Osteoblast (primary cell): ENCODE measurements at regions not wholly inside any gene's neighbourhood (a gene's known extent, or its start where the extent isn't known, plus 50 kb on each side); places are given as distances from the start of the nearest gene placed in this dataset.

Source experiments
- DNase-seq: peaks from one replicate; pipeline ENCODE4 v3.0.0; 2011; ENCODE audit warnings: low spot score, mixed read lengths; ENCODE audit not compliant: insufficient read length; ENCODE audit errors: missing footprints
- H2AFZ ChIP-seq: 2 replicates; pipeline ENCODE4 v1.6.0; 2011; ENCODE audit warnings: mild to moderate bottlenecking, low read length
- H3K27ac ChIP-seq: 2 replicates; pipeline ENCODE4 v1.5.1; 2011; ENCODE audit warnings: mild to moderate bottlenecking, low read depth, low read length, moderate library complexity
- H3K27me3 ChIP-seq: 2 replicates; pipeline ENCODE4 v1.6.0; 2012; ENCODE audit warnings: mild to moderate bottlenecking, control low read depth, inconsistent platforms, low read length, moderate library complexity; ENCODE audit not compliant: insufficient read depth
- H3K36me3 ChIP-seq: 2 replicates; pipeline ENCODE4 v1.5.1; 2011; ENCODE audit warnings: mild to moderate bottlenecking, low read length, control low read depth, moderate library complexity; ENCODE audit not compliant: insufficient read depth
- H3K4me1 ChIP-seq: 2 replicates; pipeline ENCODE4 v1.5.1; 2011; ENCODE audit warnings: mild to moderate bottlenecking, low read length, control low read depth, moderate library complexity; ENCODE audit not compliant: insufficient read depth
- H3K4me2 ChIP-seq: 2 replicates; pipeline ENCODE4 v1.6.0; 2011; ENCODE audit warnings: mild to moderate bottlenecking, low read length; ENCODE audit not compliant: insufficient read depth
- H3K4me3 ChIP-seq: fragments of 200-600 bp; sonication (generic); 3 replicates; pipeline ENCODE4 v1.5.1; 2012; ENCODE audit warnings: mild to moderate bottlenecking, low read length, inconsistent platforms; ENCODE audit not compliant: insufficient read depth
- H3K79me2 ChIP-seq: 2 replicates; pipeline ENCODE4 v1.6.0; 2012; ENCODE audit warnings: mild to moderate bottlenecking, low read length, control low read depth, inconsistent platforms; ENCODE audit not compliant: insufficient read depth
- H3K9me3 ChIP-seq: 2 replicates; pipeline ENCODE4 v1.5.1; 2011; ENCODE audit warnings: low read depth, low read length, control low read depth
- H4K20me1 ChIP-seq: 2 replicates; pipeline ENCODE4 v1.6.0; 2012; ENCODE audit warnings: mild to moderate bottlenecking, low read length, control low read depth; ENCODE audit not compliant: insufficient read depth
- TF ChIP-seq, protein P1 (sequence below): IDR thresholded peaks from 2 replicates; pipeline ENCODE4 v1.5.1; 2011; ENCODE audit warnings: mild to moderate bottlenecking, low read depth, low read length, moderate library complexity; ENCODE audit errors: extremely low read depth

DNA sequence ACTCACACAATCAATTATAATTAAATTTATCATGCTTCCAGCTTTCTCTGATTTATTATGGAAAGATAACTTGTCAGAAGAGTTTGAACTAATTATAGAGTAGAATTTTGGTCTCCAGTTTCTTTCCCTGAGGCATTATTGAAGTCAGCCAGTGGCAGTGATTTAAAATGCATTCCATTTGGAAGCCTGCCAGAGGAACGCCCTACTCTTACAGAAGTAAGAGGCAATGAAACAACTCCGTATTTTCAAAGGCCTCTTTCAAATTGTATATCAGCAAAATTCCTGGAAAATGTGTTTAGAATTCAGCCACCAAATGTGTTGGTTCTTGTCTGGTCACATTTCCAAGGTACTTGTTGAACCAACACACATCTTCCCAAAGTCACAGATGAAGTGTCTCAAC lies 640.9 kb downstream of the SEMA5A start:
- H3K9me3 ChIP-seq = no peaks in the 10 kb centered on the region
- H3K27ac ChIP-seq = no peak overlapping the region
- no peak overlapping the region for H3K4me3 ChIP-seq
- TF ChIP-seq, protein P1, sequence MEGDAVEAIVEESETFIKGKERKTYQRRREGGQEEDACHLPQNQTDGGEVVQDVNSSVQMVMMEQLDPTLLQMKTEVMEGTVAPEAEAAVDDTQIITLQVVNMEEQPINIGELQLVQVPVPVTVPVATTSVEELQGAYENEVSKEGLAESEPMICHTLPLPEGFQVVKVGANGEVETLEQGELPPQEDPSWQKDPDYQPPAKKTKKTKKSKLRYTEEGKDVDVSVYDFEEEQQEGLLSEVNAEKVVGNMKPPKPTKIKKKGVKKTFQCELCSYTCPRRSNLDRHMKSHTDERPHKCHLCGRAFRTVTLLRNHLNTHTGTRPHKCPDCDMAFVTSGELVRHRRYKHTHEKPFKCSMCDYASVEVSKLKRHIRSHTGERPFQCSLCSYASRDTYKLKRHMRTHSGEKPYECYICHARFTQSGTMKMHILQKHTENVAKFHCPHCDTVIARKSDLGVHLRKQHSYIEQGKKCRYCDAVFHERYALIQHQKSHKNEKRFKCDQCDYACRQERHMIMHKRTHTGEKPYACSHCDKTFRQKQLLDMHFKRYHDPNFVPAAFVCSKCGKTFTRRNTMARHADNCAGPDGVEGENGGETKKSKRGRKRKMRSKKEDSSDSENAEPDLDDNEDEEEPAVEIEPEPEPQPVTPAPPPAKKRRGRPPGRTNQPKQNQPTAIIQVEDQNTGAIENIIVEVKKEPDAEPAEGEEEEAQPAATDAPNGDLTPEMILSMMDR = no peak
- peak overlapping the region; percentile 20 for H2AFZ ChIP-seq
- DNase-seq = no peak
- no peak overlapping the region for H3K4me2 ChIP-seq
- peaks cover 22% of the 10 kb centered on the region for H3K4me1 ChIP-seq
- no peaks in the 10 kb centered on the region for H3K36me3 ChIP-seq
- H4K20me1 ChIP-seq = no peaks in the 10 kb centered on the region
- no peaks in the 10 kb centered on the region for H3K79me2 ChIP-seq
- no peaks in the 10 kb centered on the region for H3K27me3 ChIP-seq

DNA sequence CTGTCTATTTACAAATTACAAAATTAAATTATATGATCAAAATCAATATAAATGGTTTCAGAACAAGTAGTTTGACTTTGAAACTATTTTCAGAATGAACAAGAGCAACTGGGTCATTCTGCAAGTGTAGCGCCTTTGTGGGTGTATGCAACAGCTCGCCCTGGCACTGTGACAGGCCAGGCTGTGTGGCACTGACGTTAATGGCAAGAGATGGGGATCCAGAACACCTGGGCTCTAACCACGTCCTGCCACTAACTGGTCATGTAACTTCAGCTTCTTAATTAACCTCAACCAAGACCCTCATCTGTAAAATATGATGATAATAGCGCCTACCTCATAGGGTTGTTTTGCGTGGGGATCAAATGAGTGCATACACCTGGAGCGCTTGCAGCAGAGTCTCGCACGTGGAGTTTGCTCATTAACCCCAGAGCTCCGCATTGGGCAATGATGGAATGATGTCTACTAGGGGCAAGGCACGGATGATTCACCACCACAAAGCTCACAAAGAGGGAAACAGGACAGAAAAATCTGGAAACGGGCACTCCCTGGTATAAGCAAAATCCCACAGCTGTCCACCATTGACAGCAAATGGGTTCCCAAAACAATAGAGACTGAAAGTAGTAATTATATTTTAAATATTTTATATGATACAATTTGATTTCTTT lies 639.4 kb downstream of the SEMA5A start:
- Histone ChIP-seq H3K4me2 (peak overlapping the region; percentile 72), H2AFZ (no peak overlapping the region), H3K27ac (peak overlapping the region; percentile 87), H4K20me1 (no peaks in the 10 kb centered on the region), H3K27me3 (no peaks in the 10 kb centered on the region), H3K79me2 (no peaks in the 10 kb centered on the region), H3K9me3 (no peaks in the 10 kb centered on the region), H3K36me3 (no peaks in the 10 kb centered on the region), H3K4me3 (no peak overlapping the region), H3K4me1 (peaks cover 22% of the 10 kb centered on the region)
- TF ChIP-seq, protein P1 = no peak
- peak; percentile 64 for DNase-seq

DNA sequence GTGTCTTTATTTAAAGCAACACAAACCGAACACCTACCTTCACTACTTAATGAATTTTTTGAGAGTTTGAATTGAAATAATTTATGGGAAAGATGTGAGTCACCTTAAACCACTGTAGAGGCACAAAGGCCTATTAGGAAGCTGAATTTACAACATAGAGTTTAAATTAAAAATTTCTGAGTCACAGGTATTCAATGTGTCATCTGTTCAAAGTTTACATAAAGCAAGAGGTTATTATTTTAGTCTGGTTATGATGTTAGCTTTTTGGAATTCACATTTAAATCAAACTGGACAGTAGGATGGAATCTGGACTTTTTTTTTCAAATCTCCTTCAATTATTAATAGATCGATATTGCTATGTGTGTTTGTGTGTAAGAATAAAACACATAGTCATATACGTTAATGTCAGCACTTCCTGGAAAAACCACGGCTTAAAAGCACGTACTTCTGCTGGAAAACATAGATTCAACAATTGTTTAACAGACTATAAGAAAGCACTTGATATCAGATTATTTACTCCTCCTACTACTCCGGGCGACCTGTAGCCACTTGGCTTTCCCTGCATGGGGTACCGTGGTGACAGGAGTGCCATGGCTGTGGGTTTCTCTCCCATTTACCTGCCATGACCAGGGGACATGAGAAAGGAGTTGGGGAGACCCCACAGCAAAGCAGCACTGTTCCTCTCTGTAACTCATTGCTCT lies 638.6 kb downstream of the SEMA5A start:
- Histone ChIP-seq H3K4me1 (peaks cover 22% of the 10 kb centered on the region), H3K36me3 (no peaks in the 10 kb centered on the region), H3K27me3 (no peaks in the 10 kb centered on the region), H3K79me2 (no peaks in the 10 kb centered on the region), H3K9me3 (no peaks in the 10 kb centered on the region), H3K4me3 (peak overlapping the region; percentile 14), H4K20me1 (no peaks in the 10 kb centered on the region), H2AFZ (peak overlapping the region; percentile 61), H3K27ac (peak overlapping the region; percentile 87), H3K4me2 (peak overlapping the region; percentile 72)
- TF ChIP-seq, protein P1 = no peak
- no peak for DNase-seq

DNA sequence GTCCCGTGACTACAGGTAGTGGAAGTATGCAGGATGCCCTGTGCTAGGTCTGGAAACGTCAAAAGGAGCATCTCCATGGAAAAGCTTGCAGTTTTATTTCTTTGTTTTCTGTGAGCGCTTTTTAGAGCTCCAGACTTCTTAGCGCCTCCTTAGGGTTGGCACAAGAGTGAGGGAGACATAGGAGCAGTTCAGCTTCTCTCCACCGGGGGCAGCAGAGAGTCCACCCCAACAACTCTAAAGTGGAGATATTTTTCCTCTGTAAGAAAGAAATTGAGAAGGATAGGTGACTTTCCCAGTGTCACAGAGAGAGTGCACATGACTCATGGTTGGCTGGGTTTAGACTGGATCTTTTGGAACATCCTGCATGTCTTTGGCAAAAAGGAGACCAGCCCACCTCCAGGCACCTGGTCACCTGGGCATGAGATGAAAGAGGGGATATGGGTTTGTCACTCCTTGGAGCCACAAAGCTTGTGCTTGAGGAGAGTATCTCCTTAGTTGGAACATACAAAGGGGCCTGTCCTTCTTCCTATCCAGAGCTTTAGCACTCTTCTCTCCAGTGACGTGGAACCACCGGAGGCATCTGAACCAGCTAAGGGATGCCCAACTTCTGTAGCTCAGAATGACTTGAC lies 637.7 kb downstream of the SEMA5A start:
- peaks cover 22% of the 10 kb centered on the region for H3K4me1 ChIP-seq
- peak overlapping the region; percentile 72 for H3K4me2 ChIP-seq
- H3K79me2 ChIP-seq = no peaks in the 10 kb centered on the region
- peak overlapping the region; percentile 87 for H3K27ac ChIP-seq
- no peaks in the 10 kb centered on the region for H3K9me3 ChIP-seq
- no peaks in the 10 kb centered on the region for H3K36me3 ChIP-seq
- peak overlapping the region; percentile 19 for H2AFZ ChIP-seq
- DNase-seq = no peak
- TF ChIP-seq, protein P1 = peak; percentile 83
- no peak overlapping the region for H3K4me3 ChIP-seq
- no peaks in the 10 kb centered on the region for H4K20me1 ChIP-seq
- H3K27me3 ChIP-seq = no peaks in the 10 kb centered on the region
